ENCODE measurements at regions not wholly inside any gene's neighbourhood (a gene's known extent, or its start where the extent isn't known, plus 50 kb on each side); places are given as distances from the start of the nearest gene placed in this dataset.
"Not testable (repeated sequence)": the region's sequence is repeated elsewhere in the genome, so short reads cannot be mapped to it uniquely, and the experiment has no call there.

DNA sequence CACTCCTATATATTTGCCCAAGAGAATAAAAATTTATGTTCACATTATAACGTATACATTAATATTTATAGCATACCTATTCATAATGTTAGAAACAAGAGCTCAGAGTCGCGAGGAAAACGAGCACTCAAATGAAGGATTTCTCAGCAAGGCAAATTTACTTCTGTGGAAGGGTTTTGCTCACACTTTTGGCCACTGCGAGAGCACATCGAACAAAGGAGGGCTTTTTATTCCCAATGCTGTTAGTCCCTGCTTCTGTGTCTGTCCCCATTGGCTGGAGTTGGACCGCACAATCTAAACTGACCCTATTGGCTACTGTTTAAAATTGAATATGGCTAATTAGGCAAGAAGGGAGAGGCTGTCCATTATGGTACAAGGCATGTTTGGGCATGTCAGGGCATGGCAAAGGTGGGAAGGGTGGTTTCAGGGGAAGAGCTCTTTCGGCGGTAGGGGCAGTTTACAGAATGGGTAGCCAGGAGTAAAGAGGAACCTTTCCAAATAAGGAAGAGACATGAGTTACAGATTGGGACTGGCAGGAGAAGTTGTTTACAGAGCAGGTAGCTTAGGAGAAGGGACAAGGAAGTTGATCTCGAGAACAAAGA, 702.9 kb downstream of the TRHDE start:
- no peak for DNase-seq (ENCODE audit: extremely low read depth, low read depth)
- TF ChIP-seq, protein P1, sequence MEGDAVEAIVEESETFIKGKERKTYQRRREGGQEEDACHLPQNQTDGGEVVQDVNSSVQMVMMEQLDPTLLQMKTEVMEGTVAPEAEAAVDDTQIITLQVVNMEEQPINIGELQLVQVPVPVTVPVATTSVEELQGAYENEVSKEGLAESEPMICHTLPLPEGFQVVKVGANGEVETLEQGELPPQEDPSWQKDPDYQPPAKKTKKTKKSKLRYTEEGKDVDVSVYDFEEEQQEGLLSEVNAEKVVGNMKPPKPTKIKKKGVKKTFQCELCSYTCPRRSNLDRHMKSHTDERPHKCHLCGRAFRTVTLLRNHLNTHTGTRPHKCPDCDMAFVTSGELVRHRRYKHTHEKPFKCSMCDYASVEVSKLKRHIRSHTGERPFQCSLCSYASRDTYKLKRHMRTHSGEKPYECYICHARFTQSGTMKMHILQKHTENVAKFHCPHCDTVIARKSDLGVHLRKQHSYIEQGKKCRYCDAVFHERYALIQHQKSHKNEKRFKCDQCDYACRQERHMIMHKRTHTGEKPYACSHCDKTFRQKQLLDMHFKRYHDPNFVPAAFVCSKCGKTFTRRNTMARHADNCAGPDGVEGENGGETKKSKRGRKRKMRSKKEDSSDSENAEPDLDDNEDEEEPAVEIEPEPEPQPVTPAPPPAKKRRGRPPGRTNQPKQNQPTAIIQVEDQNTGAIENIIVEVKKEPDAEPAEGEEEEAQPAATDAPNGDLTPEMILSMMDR (IDR thresholded peaks at IDR 0.05; ENCODE audit: low read depth, low read length): no peak

DNA sequence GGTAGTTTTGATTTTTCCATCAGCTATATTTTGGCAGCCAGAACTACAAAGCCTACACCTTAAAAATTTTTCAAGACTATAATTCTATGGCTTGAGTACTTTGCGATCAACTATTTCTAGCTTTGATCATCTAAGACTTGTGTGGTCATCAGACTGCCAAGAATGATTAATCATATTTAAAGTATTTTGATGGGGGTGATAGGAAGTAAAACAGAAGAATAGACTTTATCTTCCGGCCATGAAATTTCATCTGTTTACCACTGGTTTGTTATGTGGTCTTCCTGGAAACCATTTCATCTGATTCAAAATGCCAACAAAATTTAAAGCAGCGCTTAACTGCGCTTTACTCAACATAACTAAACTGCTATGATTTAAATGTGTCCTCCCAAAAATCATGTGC, 706.8 kb downstream of the TRHDE start:
- TF ChIP-seq, protein P1 (IDR thresholded peaks at IDR 0.05; ENCODE audit: low read depth, low read length): no peak
- DNase-seq (ENCODE audit: extremely low read depth, low read depth): no peak

GRCh38 chr12:72982356-72982755, 710.2 kb downstream of the TRHDE start:
- no peak for DNase-seq (ENCODE audit: extremely low read depth, low read depth)
- TF ChIP-seq, protein P1 (IDR thresholded peaks at IDR 0.05; ENCODE audit: low read depth, low read length): no peak

GRCh38 chr12:72986963-72987362, 714.8 kb downstream of the TRHDE start:
- TF ChIP-seq, protein P1 (IDR thresholded peaks at IDR 0.05; ENCODE audit: low read depth, low read length): no peak
- DNase-seq (ENCODE audit: extremely low read depth, low read depth): no peak

- TF ChIP-seq, protein P1 (IDR thresholded peaks at IDR 0.05; ENCODE audit: low read depth, low read length): no peak
- no peak for DNase-seq (ENCODE audit: extremely low read depth, low read depth)
These were observed 717.3 kb downstream of the TRHDE start for GRCh38 chr12:72989458-72989947.

DNA sequence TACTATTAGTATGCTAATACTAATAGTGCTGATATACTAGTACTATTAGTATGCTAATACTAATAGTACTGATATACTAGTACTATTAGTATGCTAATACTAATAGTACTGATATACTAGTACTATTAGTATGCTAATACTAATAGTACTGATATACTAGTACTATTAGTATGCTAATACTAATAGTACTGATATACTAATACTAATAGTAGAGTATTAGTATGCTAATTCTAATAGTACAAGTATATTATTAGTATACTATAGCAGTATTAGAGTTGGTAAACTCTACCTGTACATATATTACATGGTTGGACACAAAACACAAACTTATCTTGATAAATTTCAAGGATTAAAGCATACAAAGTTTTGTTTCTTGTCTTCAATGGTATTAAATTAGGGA, 722.9 kb downstream of the TRHDE start:
- not testable (repeated sequence) for DNase-seq (ENCODE audit: extremely low read depth, low read depth)

DNA sequence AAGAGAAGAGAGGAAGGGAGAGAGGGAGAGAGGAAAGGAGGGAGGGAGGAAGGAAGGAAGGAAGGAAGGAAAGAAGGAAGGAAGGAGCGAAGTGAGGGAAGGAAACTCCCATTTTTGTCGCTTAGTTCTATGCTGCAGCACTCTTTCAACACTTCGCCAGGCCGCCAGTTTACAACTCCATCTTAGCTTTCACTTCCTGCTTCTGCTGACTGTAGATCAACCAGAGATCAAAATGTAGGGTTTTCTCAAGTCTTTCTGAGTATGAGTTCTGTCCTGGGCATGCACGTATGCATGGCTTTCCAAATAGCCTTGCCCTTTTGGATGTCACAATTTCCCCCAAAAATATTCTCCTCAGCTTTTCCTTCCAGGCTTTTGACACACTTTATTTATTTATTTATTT, 723.4 kb downstream of the TRHDE start:
- DNase-seq (ENCODE audit: extremely low read depth, low read depth): no peak
- TF ChIP-seq, protein P1 (IDR thresholded peaks at IDR 0.05; ENCODE audit: low read depth, low read length): no peak

- DNase-seq (ENCODE audit: extremely low read depth, low read depth): not testable (repeated sequence)
These were observed 729.6 kb downstream of the TRHDE start for GRCh38 chr12:73001806-73002205.

DNA sequence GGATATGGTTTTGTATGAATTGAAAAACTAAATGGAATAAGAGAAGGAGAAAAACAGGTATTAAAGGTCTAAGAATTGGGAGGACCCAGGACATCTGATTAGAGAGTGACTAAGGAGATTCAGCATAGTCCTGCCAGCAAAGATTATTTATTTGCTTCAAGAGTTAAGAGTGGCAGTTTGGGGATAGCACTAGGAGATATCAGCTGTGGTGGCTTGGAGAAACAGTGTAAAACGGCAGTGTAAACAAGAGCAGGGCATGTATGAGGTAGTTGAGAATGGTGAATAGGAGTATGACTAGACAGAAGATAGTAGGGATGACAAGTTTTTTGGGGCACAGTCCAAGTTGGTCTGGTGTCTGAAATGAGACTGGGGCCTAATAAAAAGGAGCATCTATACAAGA, 730.3 kb downstream of the TRHDE start:
- not testable (repeated sequence) for DNase-seq (ENCODE audit: extremely low read depth, low read depth)

DNA sequence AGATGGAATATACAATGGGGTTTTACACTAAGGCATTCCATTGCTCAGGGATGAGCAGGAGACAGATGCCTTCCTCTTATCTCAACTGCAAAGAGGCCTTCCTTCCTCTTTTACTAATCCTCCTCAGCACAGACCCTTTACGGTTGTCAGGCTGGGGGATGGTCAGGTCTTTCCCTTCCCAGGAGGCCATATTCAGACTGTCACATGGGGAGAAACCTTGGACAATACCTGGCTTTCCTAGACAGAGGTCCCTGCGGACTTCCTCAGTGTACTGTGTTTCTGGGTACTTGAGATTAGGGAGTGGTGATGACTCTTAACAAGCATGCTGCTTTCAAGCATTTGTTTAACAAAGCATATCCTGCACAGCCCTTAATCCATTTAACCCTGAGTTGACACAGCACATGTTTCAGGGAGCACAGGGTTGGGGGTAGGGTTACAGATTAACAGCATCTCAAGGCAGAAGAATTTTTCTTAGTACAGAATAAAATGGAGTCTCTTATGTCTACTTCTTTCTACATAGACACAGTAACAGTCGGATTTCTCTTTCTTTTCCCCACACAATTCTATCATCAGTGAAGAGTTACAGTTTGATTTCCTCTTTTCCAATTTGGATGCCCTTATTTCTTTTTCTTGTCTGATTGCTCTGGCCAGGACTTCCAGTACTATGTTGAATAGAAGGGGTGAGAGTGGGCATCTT, 737.1 kb downstream of the TRHDE start:
- DNase-seq (ENCODE audit: extremely low read depth, low read depth): not testable (repeated sequence)

All from AG09319 (cell line).